GM18951 (cell line): ENCODE measurements at regions not wholly inside any gene's neighbourhood (a gene's known extent, or its start where the extent isn't known, plus 50 kb on each side); places are given as distances from the start of the nearest gene placed in this dataset.
"Not testable (repeated sequence)": the region's sequence is repeated elsewhere in the genome, so short reads cannot be mapped to it uniquely, and the experiment has no call there.

Source experiments
- POLR2A ChIP-seq: IDR thresholded peaks from 4 replicates; pipeline ENCODE4 v1.6.1; 2011; ENCODE audit warnings: mild to moderate bottlenecking; ENCODE audit not compliant: insufficient read length, insufficient read depth; ENCODE audit errors: extremely low read depth
- in situ Hi-C: fragments of 300-500 bp; cut with MboI; formaldehyde crosslinking; loops from one replicate; pipeline ENCODE4 v1.12.0; 2022; ENCODE audit warnings: low sequenced_read_pairs, mixed read lengths, inconsistent platforms; ENCODE audit not compliant: unreplicated experiment

DNA sequence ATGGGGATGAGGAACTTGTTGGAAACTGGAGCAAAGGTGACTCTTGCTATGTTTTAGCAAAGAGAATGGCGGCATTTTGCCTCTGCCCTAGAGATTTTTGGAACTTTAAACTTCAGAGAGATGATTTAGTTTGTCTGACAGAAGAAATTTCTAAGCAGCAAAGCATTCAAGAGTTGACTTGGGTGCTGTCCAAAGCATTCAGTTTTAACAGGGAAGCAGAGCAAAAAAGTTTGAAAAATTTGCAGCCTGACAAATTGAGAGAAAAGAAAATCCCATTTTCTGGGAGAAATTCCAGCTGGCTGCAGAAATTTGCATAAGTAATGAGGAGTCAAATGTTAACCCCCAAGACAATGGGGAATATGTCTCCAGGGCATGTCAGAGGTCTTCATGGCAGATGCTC, 682.3 kb upstream of the ST8SIA4 start:
- in situ Hi-C loops, result no loop called here
- no peak for TF ChIP-seq POLR2A

DNA sequence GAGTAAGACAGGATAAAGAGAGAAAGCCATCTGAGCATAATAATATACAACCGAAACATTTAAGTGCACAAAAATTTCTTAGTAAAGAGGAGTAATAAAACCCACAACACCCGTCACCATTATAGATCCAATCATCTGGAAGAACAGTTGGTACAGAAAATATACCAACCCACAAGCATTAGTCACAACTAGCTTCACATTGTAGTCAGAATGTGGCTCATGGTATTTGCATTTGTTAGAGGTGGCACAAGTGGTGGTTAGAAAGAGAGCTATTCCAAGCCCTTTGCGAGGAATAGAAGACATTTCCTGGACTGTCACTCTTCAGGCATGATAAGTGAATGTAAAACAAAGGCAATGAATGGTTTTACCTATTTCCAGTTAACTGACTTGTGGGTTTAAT, 677.5 kb upstream of the ST8SIA4 start:
- in situ Hi-C loops, result no loop called here
- TF ChIP-seq POLR2A, result no peak

DNA sequence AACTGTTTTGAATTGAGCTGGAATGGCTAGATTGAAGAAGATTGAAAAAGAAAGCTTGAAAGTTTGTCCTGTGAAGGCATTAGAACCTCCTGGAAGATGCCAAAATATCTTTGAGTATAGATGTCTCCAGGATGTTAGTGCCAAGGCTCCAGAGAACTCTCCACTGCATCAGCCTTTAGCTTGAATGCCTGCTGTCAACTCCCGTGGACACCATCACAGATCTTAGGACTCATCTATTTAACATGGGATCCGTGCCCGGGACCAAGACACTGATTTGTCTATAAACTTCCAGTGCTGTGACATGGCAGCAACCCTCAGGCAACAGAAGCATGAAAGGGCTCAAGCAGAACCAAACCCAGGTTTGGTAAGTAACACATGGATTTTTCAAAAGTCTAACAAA, 670.9 kb upstream of the ST8SIA4 start:
- TF ChIP-seq POLR2A, result no peak
- in situ Hi-C loops, result no loop called here

DNA sequence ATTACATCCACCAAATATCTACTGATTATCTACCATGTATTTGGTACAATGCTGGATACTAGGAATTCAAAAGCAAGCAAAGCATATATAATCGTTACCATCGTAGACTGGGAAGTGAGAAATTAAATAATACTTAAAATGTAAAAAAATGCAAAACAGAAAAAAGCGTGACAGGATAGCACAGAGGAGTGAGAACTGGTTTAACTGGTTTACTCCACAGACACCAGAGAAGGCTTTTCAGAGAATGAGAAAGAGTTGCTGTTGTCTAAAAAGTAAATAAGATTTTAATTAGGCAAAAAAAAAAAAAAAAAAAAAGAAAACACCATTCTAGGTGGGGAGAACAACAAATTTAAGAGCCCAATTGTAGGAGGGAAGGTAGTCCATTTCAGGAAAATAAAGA, 657.9 kb upstream of the ST8SIA4 start:
- TF ChIP-seq POLR2A, result no peak
- in situ Hi-C loops, result no loop called here

DNA sequence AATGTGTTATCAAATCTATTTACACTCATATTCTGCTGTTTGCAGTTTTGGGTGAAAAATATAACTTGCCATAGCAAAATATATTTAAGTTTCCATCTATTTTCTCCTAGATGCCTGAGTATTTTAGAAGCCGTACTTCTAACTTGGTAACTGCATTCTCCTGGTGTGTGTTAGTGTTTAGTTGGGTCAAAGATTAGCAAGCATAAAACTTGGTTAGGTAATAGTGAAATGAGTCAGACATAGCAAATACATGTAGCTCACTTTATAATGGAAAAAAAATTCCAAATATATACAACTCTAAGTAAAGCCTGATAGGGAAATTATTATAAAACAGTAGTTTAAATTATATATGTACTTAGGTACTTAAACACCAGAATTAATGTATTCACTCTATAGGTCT, 640.7 kb upstream of the ST8SIA4 start:
- in situ Hi-C loops, result no loop called here

DNA sequence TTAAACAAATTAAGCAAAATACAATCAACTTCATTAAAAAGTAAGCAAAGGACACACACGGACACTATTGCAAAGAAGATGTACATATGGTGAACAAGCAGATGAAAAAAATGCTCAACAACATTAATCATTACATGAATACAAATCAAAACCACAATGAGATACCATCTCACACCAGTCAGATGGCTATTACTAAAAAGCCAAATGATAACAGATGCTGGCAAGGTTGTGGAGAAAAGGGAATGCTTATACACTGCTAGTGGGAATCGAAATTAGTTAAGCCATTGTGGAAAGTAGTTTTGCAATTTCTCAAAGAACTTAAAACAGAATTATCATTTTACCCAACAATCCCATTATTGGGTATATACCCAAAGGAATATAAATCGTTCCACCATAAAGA, 636.2 kb upstream of the ST8SIA4 start:
- no peak for TF ChIP-seq POLR2A
- in situ Hi-C loops, result no loop called here

More for the DNA sequence above, 640.7 kb upstream of the ST8SIA4 start:
- no peak for TF ChIP-seq POLR2A

DNA sequence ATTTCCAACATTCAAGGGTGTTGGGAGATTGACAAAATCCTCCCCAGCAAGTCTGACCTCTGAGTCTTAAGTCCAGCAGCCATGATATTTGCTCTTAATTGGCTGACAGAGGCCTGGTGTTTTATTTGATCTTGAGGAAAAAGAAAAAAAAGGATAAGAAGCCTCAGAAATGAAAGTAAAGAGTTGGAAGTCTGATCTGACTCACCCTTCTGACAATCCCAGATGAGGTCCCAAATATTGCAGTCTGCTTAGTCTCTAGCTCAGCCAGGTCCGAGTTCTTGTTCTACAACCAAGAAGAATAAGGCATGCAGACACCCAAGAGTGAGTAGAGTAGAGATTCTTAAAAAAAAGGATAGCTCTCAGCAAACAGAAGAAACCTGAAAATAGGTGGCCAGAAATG, 632.5 kb upstream of the ST8SIA4 start:
- no peak for TF ChIP-seq POLR2A
- in situ Hi-C loops, result no loop called here

DNA sequence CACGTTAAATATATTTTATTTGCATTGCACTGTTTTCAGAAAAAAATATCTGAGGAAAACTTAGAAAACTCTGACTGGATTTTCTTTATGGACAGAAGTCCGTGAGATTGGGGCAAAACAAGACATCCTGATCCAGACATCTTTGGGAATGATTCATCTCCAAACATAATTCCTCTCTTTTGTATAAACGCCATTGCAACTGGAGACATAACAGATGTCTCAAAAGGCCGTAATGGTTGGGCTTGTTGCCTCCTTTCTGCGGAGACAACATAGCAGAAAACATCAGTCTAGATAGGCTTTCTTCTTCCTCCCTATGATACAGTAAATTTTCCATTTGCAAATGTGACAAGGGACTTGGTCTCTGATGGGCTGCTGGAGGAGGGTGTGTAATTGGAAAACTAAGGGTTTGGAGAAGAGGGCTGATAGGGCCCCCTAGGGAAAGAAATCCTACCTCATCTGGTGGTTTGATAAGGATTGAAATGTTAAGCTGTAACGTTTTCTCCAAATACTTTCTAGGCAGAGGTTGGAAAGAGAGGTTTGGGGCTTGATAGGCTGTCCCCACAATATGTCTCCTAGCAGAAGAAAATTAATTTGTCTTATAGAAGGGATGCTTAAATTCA, 631.5 kb upstream of the ST8SIA4 start:
- in situ Hi-C loops, result no loop called here
- no peak for TF ChIP-seq POLR2A

DNA sequence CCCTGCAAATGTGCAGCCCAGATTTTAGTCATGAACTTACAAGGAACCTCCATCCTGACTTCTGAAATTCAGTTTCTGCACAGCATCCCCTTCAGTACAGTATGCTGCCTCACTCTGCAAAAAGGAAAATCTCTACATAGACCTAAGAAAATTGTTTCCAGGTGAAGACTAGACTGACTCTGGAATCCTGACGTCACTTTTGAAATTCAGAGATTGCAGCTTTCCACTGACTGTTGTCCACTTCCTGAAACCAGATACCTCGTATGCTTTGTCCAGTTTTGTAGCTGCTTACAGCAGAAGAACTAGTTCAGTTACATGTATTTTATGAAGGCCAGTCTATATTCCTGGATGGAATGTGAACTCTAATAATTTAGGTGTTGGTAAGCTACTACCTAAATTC, 629.3 kb upstream of the ST8SIA4 start:
- TF ChIP-seq POLR2A, result no peak
- in situ Hi-C loops, result no loop called here

DNA sequence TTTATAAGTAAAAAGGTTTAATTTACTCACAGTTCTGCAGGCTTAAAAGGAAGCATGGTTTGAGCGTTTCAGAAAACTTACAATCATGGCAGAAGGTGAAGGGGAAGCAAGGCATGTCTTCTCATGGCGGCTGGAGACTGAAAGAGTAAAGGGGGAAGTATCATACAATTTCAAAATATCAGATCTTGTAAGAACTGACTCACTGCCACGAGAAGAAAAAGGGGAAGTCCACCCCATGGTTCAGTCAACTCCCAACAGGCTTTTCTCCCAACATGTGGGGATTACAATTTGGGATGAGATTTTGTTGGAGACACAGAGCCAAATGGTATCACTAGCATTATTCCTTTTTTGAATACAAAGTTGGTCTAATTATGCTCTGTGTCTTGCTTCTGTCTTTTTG, 627.9 kb upstream of the ST8SIA4 start:
- no peak for TF ChIP-seq POLR2A
- in situ Hi-C loops, result no loop called here

DNA sequence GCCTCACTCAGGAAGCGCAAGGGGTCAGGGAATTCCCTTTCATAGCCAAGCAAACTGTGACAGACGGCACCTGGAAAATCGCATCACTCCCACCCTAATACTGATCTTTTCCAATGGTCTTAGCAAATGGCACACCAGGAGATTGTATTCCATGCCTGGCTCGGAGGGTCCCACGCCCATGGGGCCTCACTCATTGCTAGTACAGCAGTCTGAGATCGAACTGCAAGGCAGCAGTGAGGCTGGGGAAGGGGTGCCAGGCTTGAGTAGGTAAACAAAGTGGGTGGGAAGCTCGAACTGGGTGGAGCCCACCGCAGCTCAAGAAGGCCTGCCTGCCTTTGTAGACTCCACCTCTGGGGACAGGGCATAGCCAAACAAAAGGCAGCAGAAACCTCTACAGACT, 626.0 kb upstream of the ST8SIA4 start:
- in situ Hi-C loops, result not testable (repeated sequence)

DNA sequence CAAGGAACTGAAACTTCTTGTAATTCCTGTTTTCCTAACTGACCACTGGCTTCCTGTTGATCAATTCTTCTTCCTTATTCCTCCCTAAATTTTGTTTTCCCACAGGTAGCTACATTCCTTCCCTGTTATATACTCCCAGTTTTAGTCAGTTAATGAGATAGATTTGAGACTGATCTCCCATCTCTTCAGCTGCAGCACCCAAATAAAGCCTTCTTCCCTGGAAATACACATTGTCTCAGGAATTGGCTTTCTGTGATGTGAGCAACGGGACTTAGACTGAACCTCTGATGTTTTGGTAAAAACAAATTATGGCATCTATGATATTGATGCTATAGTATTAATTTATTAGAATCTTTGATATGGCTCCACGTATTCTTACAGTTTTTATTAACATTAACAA, 617.3 kb upstream of the ST8SIA4 start:
- no peak for TF ChIP-seq POLR2A
- in situ Hi-C loops, result no loop called here

DNA sequence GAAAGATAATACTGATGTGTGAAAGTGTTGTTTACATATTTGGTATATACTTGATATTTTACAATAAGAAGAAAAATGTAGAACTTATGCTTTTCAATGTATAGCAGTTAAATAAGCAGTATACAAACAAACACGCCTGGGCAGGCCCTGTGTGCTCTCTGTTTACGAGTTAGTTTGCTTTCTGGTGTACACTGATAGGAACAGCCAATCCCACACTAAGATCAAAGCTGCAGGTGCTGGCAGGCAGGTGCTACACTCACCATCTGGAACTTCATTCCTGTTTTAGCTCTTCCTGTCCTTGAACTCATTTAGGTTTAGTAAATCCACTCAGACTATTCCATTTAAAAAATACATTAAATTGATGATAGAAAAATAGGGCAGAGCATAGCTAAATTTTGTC, 614.7 kb upstream of the ST8SIA4 start:
- no peak for TF ChIP-seq POLR2A
- in situ Hi-C loops, result no loop called here

DNA sequence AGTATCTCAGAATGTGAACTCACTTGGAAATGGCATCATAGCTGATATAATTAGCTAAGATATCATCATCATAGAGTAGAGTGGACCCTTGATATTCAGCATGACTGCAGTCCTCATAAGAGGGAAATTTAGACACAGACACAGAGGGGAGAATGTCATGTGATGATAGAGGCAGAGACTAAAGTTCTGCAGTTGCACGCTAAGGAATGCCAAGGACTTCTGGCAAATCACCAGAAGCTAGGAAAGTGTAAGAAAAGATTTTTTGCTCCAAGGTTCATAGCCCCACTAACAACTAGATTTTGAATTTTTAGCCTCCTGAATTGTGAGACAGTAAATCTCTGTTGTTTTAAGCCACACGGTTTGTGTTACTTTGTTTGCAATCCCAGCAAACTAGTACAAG, 612.6 kb upstream of the ST8SIA4 start:
- no peak for TF ChIP-seq POLR2A
- in situ Hi-C loops, result no loop called here
